IMR-90 (cell line): ENCODE measurements at regions not wholly inside any gene's neighbourhood (a gene's known extent, or its start where the extent isn't known, plus 50 kb on each side); places are given as distances from the start of the nearest gene placed in this dataset.

ENCODE experiments used
- ATAC-seq: fragments of 200-7000 bp; cut with Tn5 transposase; 2 replicates; pipeline ENCODE4 v1.9.1; 2020; ENCODE audit warnings: low read depth, mild to moderate bottlenecking, moderate library complexity
- BruUV-seq: library from RNA; stranded (reverse); fragments of 400-500 nt; replicated peaks from 2 replicates; lab custom pipeline; 2021; lab: Mats Ljungman, UMichigan
- CTCF ChIA-PET: fragments of 300-600 bp; formaldehyde crosslinking; extraction: SDS; loops from one replicate; lab custom pipeline; 2021; ENCODE audit warnings: antibody characterized with exemption; lab: Yijun Ruan, JAX
- POLR2A ChIA-PET: fragments of 300-600 bp; sonication (Branson Sonifier 250); formaldehyde crosslinking; loops from one replicate; lab custom pipeline; 2022; ENCODE audit warnings: antibody characterized with exemption; ENCODE audit not compliant: unreplicated experiment; lab: Charles Lee
- DNase-seq: peaks from one replicate; pipeline ENCODE4 v3.0.0; 2013
- H2AFZ ChIP-seq: replicated peaks from 2 replicates; pipeline ENCODE3; 2013; ENCODE audit warnings: low read length, mild to moderate bottlenecking; ENCODE audit not compliant: poor library complexity
- H2AK5ac ChIP-seq: 2 replicates; pipeline ENCODE4 v1.6.1; 2013; ENCODE audit warnings: low read depth, low read length, inconsistent platforms
- H2AK9ac ChIP-seq: replicated peaks from 2 replicates; pipeline ENCODE3; 2013; ENCODE audit warnings: mild to moderate bottlenecking, low read depth, low read length, moderate library complexity; ENCODE audit not compliant: poor library complexity
- H2BK120ac ChIP-seq: 2 replicates; pipeline ENCODE4 v1.6.1; 2013; ENCODE audit warnings: low read depth, low read length, inconsistent platforms
- H2BK15ac ChIP-seq: 3 replicates; pipeline ENCODE4 v1.6.1; 2013; ENCODE audit warnings: low read depth, low read length, inconsistent platforms
- H2BK20ac ChIP-seq: 2 replicates; pipeline ENCODE4 v1.6.1; 2013; ENCODE audit warnings: low read depth, mild to moderate bottlenecking, inconsistent platforms, low read length, moderate library complexity
- H2BK5ac ChIP-seq: 2 replicates; pipeline ENCODE4 v1.6.1; 2013; ENCODE audit warnings: mild to moderate bottlenecking, low read depth, low read length, inconsistent platforms; ENCODE audit not compliant: poor library complexity, severe bottlenecking
- H3K14ac ChIP-seq: replicated peaks from 2 replicates; pipeline ENCODE4 v1.6.1; 2013; ENCODE audit warnings: low read depth, low read length, inconsistent platforms
- H3K18ac ChIP-seq: 2 replicates; pipeline ENCODE4 v1.6.1; 2013; ENCODE audit warnings: low read depth, low read length, control low read depth
- H3K23ac ChIP-seq: 2 replicates; pipeline ENCODE4 v1.6.1; 2013; ENCODE audit warnings: low read depth, low read length, inconsistent platforms
- H3K27ac ChIP-seq: 2 replicates; pipeline ENCODE4 v1.5.1; 2013; ENCODE audit warnings: mild to moderate bottlenecking, control low read depth, low read length; ENCODE audit not compliant: insufficient read depth
- H3K27me3 ChIP-seq: 2 replicates; pipeline ENCODE4 v1.6.1; 2013; ENCODE audit warnings: low read length; ENCODE audit not compliant: control insufficient read depth, insufficient read depth
- H3K36me3 ChIP-seq: 2 replicates; pipeline ENCODE4 v1.6.1; 2013; ENCODE audit warnings: low read length, mixed read lengths; ENCODE audit not compliant: control insufficient read depth, insufficient read depth
- H3K4ac ChIP-seq: 2 replicates; pipeline ENCODE4 v1.6.1; 2013; ENCODE audit warnings: low read depth, low read length, inconsistent platforms
- H3K4me1 ChIP-seq: 2 replicates; pipeline ENCODE4 v1.6.1; 2013; ENCODE audit warnings: low read length, mixed read lengths; ENCODE audit not compliant: control insufficient read depth, insufficient read depth
- H3K4me2 ChIP-seq: 2 replicates; pipeline ENCODE4 v1.6.1; 2013; ENCODE audit warnings: low read depth, mild to moderate bottlenecking, control low read depth, low read length, moderate library complexity
- H3K4me3 ChIP-seq: 2 replicates; pipeline ENCODE4 v1.5.1; 2013; ENCODE audit warnings: low read depth, mild to moderate bottlenecking, control low read depth, low read length, moderate library complexity; ENCODE audit not compliant: insufficient read depth
- H3K56ac ChIP-seq: 2 replicates; pipeline ENCODE4 v1.6.1; 2013; ENCODE audit warnings: low read length, inconsistent platforms; ENCODE audit not compliant: insufficient read depth; ENCODE audit errors: extremely low read depth
- H3K79me1 ChIP-seq, 2 experiments: 2 replicates each; pipeline ENCODE4 v1.6.1; 2013; ENCODE audit warnings: low read length in 2 of 2, inconsistent platforms in 1 of 2, low read depth in 1 of 2
- H3K9ac ChIP-seq: 2 replicates; pipeline ENCODE4 v1.6.1; 2013; ENCODE audit warnings: low read depth, low read length, control low read depth
- H3K9me1 ChIP-seq: 2 replicates; pipeline ENCODE4 v1.6.1; 2013; ENCODE audit warnings: low read length, inconsistent platforms; ENCODE audit not compliant: insufficient read depth
- H3K9me3 ChIP-seq: 2 replicates; pipeline ENCODE4 v1.6.1; 2013; ENCODE audit warnings: low read length; ENCODE audit not compliant: control insufficient read depth, insufficient read depth
- H4K20me1 ChIP-seq: 2 replicates; pipeline ENCODE4 v1.6.1; 2013; ENCODE audit warnings: low read length, inconsistent platforms; ENCODE audit not compliant: insufficient read depth
- H4K5ac ChIP-seq: 2 replicates; pipeline ENCODE4 v1.6.1; 2013; ENCODE audit warnings: mild to moderate bottlenecking, low read depth, low read length, control low read depth
- H4K8ac ChIP-seq, 2 experiments: 2 replicates each; pipeline ENCODE4 v1.6.1; 2013; ENCODE audit warnings: low read depth in 2 of 2, low read length in 2 of 2, control low read depth in 1 of 2, inconsistent platforms in 1 of 2
- H4K91ac ChIP-seq: 2 replicates; pipeline ENCODE4 v1.6.1; 2013; ENCODE audit warnings: low read depth, low read length, inconsistent platforms; ENCODE audit not compliant: insufficient read depth
- BHLHE40 ChIP-seq: fragments of 150-350 bp; IDR thresholded peaks from 2 replicates; pipeline ENCODE4 v1.6.1; 2016; ENCODE audit warnings: mild to moderate bottlenecking, low read depth, low read length
- CEBPB ChIP-seq: IDR thresholded peaks from 2 replicates; pipeline ENCODE4 v1.6.1; 2012; ENCODE audit warnings: low read depth, low read length, improper control_type of control experiment
- CHD1 ChIP-seq: IDR thresholded peaks from 2 replicates; pipeline ENCODE4 v1.6.1; 2012; ENCODE audit warnings: low read depth, low read length, improper control_type of control experiment
- FOS ChIP-seq: fragments of 150-350 bp; IDR thresholded peaks from 2 replicates; pipeline ENCODE4 v1.6.1; 2016; ENCODE audit warnings: low read depth, low read length
- MAFK ChIP-seq: IDR thresholded peaks from 2 replicates; pipeline ENCODE4 v1.6.1; 2012; ENCODE audit warnings: low read depth, low read length, improper control_type of control experiment
- MXI1 ChIP-seq: IDR thresholded peaks from 2 replicates; pipeline ENCODE4 v1.6.1; 2012; ENCODE audit warnings: low read depth, mild to moderate bottlenecking, low read length, moderate library complexity, borderline replicate concordance
- NFE2L2 ChIP-seq: fragments of 150-350 bp; IDR thresholded peaks from 2 replicates; pipeline ENCODE4 v1.6.1; 2016; ENCODE audit warnings: low read depth, mild to moderate bottlenecking, low read length
- POLR2A ChIP-seq: IDR thresholded peaks from 2 replicates; pipeline ENCODE4 v1.6.1; 2012; ENCODE audit warnings: mild to moderate bottlenecking, low read depth, low read length
- RAD21 ChIP-seq: IDR thresholded peaks from 2 replicates; pipeline ENCODE4 v1.6.1; 2012; ENCODE audit warnings: low read length, improper control_type of control experiment
- RCOR1 ChIP-seq: IDR thresholded peaks from 2 replicates; pipeline ENCODE4 v1.6.1; 2012; ENCODE audit warnings: mild to moderate bottlenecking, low read length, improper control_type of control experiment; ENCODE audit not compliant: insufficient replicate concordance
- RFX5 ChIP-seq: IDR thresholded peaks from 2 replicates; pipeline ENCODE4 v1.8.0; 2012; ENCODE audit warnings: low read depth, mild to moderate bottlenecking, low read length, moderate library complexity
- SMC3 ChIP-seq: fragments of 150-350 bp; IDR thresholded peaks from 2 replicates; pipeline ENCODE4 v1.6.1; 2016; ENCODE audit warnings: low read depth, mild to moderate bottlenecking, antibody characterized with exemption, low read length, moderate library complexity
- WGBS, 2 experiments: methylation state at CpG; one replicate each; pipeline versions ENCODE4 v1.1.5 to v1.1.7; 2013; ENCODE audit warnings: missing lambda C conversion rate in 2 of 2; ENCODE audit not compliant: insufficient read length in 1 of 2; ENCODE audit errors: extremely low coverage in 2 of 2; 5-methylcytosine and 5-hydroxymethylcytosine counted together
- dilution Hi-C: fragments of 300-500 bp; cut with HindIII; formaldehyde crosslinking; loops from one replicate; pipeline ENCODE4 v1.14.3; 2018; ENCODE audit warnings: low sequenced_read_pairs; ENCODE audit not compliant: unreplicated experiment
- in situ Hi-C: fragments of 300-500 bp; cut with MboI; formaldehyde crosslinking; loops from 3 replicates; pipeline ENCODE4 v1.14.3; 2019; ENCODE audit warnings: low sequenced_read_pairs, inconsistent platforms, mixed read lengths
- intact Hi-C: fragments of 100-400 bp; cut with micrococcal nuclease; formaldehyde crosslinking; loops from 2 replicates; pipeline ENCODE4 v1.10.0; 2022
- TF ChIP-seq, protein P1 (sequence below): fragments of 150-350 bp; IDR thresholded peaks from 2 replicates; pipeline ENCODE4 v1.6.1; 2017; ENCODE audit warnings: mild to moderate bottlenecking, antibody characterized with exemption, low read length, low read depth
- TF ChIP-seq, protein P2 (sequence below): conservative IDR thresholded peaks from 2 replicates; pipeline ENCODE4 v1.5.1; 2012; ENCODE audit warnings: mild to moderate bottlenecking, low read depth, low read length, improper control_type of control experiment
- TF ChIP-seq, protein P3 (sequence below): fragments of 150-350 bp; IDR thresholded peaks from 2 replicates; pipeline ENCODE4 v1.6.1; 2016; ENCODE audit warnings: low read depth, mild to moderate bottlenecking, low read length, moderate library complexity, borderline replicate concordance

DNA sequence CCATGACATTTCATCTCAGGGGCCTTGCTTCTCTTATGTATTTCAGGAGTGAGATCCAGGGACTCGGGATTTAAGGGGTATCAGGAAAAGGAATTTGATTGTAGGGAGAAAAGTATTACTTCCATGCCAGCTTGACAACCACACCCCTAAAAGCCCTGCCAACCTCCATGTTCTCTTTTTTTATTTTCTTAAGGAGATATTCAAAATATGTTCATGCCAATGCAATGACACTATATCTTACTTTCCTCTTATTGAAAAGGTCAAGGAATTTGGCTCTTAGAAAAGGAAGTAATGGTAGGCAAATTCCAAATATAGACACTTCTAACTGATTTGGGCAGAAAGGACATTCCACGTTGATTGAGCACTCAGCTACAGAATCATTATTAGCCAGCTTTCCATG is 407.5 kb upstream of the NECTIN3 start:
- H3K4me1 ChIP-seq, result peaks cover 5% of the 10 kb centered on the region
- H3K4me3 ChIP-seq, result no peak overlapping the region
- peaks cover 3% of the 10 kb centered on the region; the same call in 1 of the 2 replicates for H3K9me3 ChIP-seq
- H3K27ac ChIP-seq, result no peak overlapping the region
- H2BK20ac ChIP-seq, result peak overlapping the region; percentile 27; the same call in 1 of the 2 replicates
- no peak overlapping the region for H2AK9ac ChIP-seq
- ChIA-PET POLR2A (no interaction called here), CTCF (no interaction called here)
- H3K79me1 ChIP-seq, result no peaks in the 10 kb centered on the region
- WGBS, 2 experiments, result no CpG with 5 or more reads among the region's 2 CpGs
- no peak overlapping the region for H4K91ac ChIP-seq
- no peaks in the 10 kb centered on the region for H3K27me3 ChIP-seq
- in situ Hi-C loops, result no loop called here
- no peak overlapping the region for H2BK15ac ChIP-seq
- dilution Hi-C loops, result no loop called here
- H3K56ac ChIP-seq, result no peak overlapping the region
- H2BK120ac ChIP-seq, result peak overlapping the region; percentile 44
- no peak overlapping the region for H4K5ac ChIP-seq
- H2AFZ ChIP-seq, result no peak overlapping the region
- no peak overlapping the region for H3K9ac ChIP-seq
- H3K9me1 ChIP-seq, result no peaks in the 10 kb centered on the region
- ATAC-seq (no peak), DNase-seq (no peak)
- no peak for TF ChIP-seq POLR2A
- no peak for TF ChIP-seq BHLHE40
- TF ChIP-seq FOS, result no peak
- TF ChIP-seq CHD1, result no peak
- TF ChIP-seq SMC3, result no peak
- no peak for TF ChIP-seq MXI1
- TF ChIP-seq MAFK, result no peak
- TF ChIP-seq RCOR1, result no peak
- no peak for TF ChIP-seq RFX5
- TF ChIP-seq RAD21, result no peak
- TF ChIP-seq, protein P1, sequence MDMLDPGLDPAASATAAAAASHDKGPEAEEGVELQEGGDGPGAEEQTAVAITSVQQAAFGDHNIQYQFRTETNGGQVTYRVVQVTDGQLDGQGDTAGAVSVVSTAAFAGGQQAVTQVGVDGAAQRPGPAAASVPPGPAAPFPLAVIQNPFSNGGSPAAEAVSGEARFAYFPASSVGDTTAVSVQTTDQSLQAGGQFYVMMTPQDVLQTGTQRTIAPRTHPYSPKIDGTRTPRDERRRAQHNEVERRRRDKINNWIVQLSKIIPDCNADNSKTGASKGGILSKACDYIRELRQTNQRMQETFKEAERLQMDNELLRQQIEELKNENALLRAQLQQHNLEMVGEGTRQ, result no peak
- no peak for TF ChIP-seq NFE2L2
- TF ChIP-seq, protein P2, sequence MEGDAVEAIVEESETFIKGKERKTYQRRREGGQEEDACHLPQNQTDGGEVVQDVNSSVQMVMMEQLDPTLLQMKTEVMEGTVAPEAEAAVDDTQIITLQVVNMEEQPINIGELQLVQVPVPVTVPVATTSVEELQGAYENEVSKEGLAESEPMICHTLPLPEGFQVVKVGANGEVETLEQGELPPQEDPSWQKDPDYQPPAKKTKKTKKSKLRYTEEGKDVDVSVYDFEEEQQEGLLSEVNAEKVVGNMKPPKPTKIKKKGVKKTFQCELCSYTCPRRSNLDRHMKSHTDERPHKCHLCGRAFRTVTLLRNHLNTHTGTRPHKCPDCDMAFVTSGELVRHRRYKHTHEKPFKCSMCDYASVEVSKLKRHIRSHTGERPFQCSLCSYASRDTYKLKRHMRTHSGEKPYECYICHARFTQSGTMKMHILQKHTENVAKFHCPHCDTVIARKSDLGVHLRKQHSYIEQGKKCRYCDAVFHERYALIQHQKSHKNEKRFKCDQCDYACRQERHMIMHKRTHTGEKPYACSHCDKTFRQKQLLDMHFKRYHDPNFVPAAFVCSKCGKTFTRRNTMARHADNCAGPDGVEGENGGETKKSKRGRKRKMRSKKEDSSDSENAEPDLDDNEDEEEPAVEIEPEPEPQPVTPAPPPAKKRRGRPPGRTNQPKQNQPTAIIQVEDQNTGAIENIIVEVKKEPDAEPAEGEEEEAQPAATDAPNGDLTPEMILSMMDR, result no peak
- TF ChIP-seq, protein P3, sequence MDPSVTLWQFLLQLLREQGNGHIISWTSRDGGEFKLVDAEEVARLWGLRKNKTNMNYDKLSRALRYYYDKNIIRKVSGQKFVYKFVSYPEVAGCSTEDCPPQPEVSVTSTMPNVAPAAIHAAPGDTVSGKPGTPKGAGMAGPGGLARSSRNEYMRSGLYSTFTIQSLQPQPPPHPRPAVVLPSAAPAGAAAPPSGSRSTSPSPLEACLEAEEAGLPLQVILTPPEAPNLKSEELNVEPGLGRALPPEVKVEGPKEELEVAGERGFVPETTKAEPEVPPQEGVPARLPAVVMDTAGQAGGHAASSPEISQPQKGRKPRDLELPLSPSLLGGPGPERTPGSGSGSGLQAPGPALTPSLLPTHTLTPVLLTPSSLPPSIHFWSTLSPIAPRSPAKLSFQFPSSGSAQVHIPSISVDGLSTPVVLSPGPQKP, result no peak
- TF ChIP-seq CEBPB, result no peak
- H4K8ac ChIP-seq, result peak overlapping the region; percentile 49 to 61; a peak in 1 of 4 replicates
- no peak overlapping the region for H2AK5ac ChIP-seq
- intact Hi-C loops, result no loop called here
- H3K14ac ChIP-seq, result no peak overlapping the region
- BruUV-seq, result no TSS peak
- H2BK5ac ChIP-seq, result no peak overlapping the region
- H3K36me3 ChIP-seq, result no peaks in the 10 kb centered on the region
- no peak overlapping the region for H3K4me2 ChIP-seq
- no peak overlapping the region for H3K23ac ChIP-seq
- H4K20me1 ChIP-seq, result no peaks in the 10 kb centered on the region
- H3K18ac ChIP-seq, result peak overlapping the region; percentile 40; the same call in 1 of the 2 replicates
- H3K4ac ChIP-seq, result peak overlapping the region; percentile 4; the same call in 1 of the 2 replicates
